NCI-H1436 (cell line): ENCODE measurements at regions not wholly inside any gene's neighbourhood (a gene's known extent, or its start where the extent isn't known, plus 50 kb on each side); places are given as distances from the start of the nearest gene placed in this dataset.
A peak's percentile ranks its signal among the peaks of the same experiment; 100 is the strongest.
"Not testable (repeated sequence)": the region's sequence is repeated elsewhere in the genome, so short reads cannot be mapped to it uniquely, and the experiment has no call there.

Experiments
- DNase-seq: peaks from one replicate; lab custom pipeline; 2025; lab: John Stamatoyannopoulos, UW

- DNase-seq: no peak
These were observed 88.1 kb downstream of the POSTN start for GRCh38 chr13:37510441-37510840.

- DNase-seq: no peak
These were observed 93.0 kb downstream of the POSTN start for GRCh38 chr13:37505531-37505930.

GRCh38 chr13:37504251-37504650 lies 94.3 kb downstream of the POSTN start:
- no peak for DNase-seq

GRCh38 chr13:37503287-37503686 lies 95.3 kb downstream of the POSTN start:
- no peak for DNase-seq

- not testable (repeated sequence) for DNase-seq
These were observed 96.1 kb downstream of the POSTN start for GRCh38 chr13:37502303-37502993.

- DNase-seq: no peak
These were observed 97.4 kb downstream of the POSTN start for GRCh38 chr13:37501187-37501586.

- DNase-seq: peak; percentile 22
These were observed 103.5 kb downstream of the POSTN start for GRCh38 chr13:37495046-37495445.

- no peak for DNase-seq
These were observed 104.8 kb downstream of the POSTN start for GRCh38 chr13:37493775-37494174.

GRCh38 chr13:37492741-37493514 lies 105.6 kb downstream of the POSTN start:
- DNase-seq: no peak

- DNase-seq: no peak
These were observed 106.5 kb downstream of the POSTN start for GRCh38 chr13:37492075-37492474.

- DNase-seq: no peak
These were observed 106.9 kb downstream of the POSTN start for GRCh38 chr13:37491661-37492060.

- DNase-seq: no peak
These were observed 108.3 kb downstream of the POSTN start for GRCh38 chr13:37490176-37490779.

- DNase-seq: no peak
These were observed 109.8 kb downstream of the POSTN start for GRCh38 chr13:37488726-37489125.

- DNase-seq: no peak
These were observed 112.3 kb downstream of the POSTN start for GRCh38 chr13:37486171-37486681.

- DNase-seq: no peak
These were observed 112.8 kb downstream of the POSTN start for GRCh38 chr13:37485756-37486155.

GRCh38 chr13:37484056-37484455 lies 114.5 kb downstream of the POSTN start:
- no peak for DNase-seq

- DNase-seq: no peak
These were observed 116.2 kb downstream of the POSTN start for GRCh38 chr13:37482331-37482730.

GRCh38 chr13:37481885-37482227 lies 116.7 kb downstream of the POSTN start:
- DNase-seq: no peak

- DNase-seq: peak; percentile 42
These were observed 117.3 kb downstream of the POSTN start for GRCh38 chr13:37481011-37481884.

GRCh38 chr13:37479916-37480315 lies 118.7 kb downstream of the POSTN start:
- DNase-seq: no peak

GRCh38 chr13:37476874-37477273 lies 121.7 kb downstream of the POSTN start:
- no peak for DNase-seq

GRCh38 chr13:37475966-37476365 lies 122.6 kb downstream of the POSTN start:
- DNase-seq: no peak
